ENCODE measurements at regions not wholly inside any gene's neighbourhood (a gene's known extent, or its start where the extent isn't known, plus 50 kb on each side); places are given as distances from the start of the nearest gene placed in this dataset.
"Not testable (repeated sequence)": the region's sequence is repeated elsewhere in the genome, so short reads cannot be mapped to it uniquely, and the experiment has no call there.

DNA sequence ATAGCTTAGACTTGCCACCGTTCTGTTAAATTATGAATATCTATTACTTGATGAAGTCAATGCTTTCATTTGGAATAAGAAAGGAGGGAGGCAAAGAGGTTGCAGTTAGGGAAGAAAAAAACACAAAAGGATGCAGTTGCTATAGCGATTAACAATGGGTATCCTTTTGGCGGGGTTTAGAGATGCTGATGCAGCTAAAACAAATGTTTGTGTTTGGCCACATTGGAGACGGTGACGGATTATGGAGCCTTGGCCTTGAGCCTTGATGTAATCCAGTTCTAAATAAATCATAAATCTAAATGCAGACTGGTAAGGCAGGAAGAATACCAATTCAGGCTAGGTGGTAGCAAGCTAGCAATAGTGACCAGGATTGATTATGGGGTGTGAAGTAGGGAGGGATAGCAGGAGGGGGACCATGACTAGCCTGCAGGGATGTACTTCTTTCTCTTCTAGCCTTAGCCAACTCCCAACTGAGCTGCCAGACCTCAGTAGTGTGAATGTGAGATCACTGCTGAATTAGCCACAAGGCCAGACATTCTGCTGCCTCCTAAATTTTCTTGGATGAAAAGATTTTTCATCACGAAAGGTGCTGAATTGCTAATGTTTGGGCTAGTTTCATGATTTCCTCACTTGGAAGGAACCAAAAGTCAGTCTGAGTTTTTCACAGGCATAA, 160.3 kb downstream of the TLR4 start:
- no peak for DNase-seq

DNA sequence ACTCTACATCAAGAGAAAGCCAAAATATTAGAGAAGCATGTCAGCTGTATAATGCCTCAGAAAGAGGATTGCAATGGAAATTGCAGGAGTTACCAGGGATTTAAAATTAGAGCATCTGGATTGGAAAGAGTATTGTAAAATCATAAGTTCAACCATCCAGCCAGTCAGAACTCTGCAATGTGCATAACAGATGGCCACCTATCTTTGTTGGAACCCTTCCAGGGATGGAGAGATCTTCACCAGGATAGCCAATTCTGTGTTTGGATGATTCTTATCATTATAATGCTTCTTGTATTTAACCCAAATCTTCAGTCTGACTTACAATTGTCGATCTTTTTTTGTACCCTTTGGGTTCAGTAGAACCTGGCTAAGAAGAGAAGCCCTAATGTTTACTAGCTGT, 164.4 kb downstream of the TLR4 start:
- no peak for DNase-seq

DNA sequence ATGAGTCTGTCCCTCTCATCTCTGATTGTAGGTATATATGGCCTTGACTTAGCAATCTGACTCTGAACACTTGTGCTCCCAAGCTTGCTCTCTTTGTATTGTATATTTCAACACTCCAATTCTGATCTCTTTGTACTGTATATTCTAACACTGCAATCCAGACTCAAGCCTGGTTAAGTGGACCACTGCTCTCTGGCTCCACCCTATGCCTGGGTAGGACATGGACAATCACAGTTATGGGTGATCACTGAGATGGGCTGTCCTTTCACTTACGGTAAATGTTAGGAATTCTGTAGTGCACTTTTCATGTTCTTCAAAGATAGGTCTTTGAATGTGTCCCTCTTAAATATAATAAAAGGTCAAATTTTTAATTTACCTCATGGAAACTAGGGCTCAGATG, 165.1 kb downstream of the TLR4 start:
- no peak for DNase-seq

DNA sequence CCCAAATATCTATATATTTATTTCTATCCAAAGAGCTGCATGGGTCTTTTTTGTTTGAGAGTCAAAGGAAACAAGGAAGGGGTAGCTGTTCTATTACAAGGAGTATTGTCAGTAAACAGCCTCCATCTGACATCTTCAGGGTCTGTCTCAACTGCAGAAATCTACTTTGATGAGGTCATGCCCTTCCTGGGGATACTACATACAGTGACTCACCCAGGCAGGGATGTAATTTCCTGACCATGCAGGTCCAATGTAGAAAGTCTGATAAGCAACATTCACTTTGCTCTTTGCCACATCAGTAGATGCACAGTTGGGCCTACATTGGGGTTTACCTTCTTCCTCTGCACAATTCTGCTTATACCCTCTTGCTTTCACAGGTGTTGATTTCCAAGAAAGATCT, 165.5 kb downstream of the TLR4 start:
- DNase-seq, result no peak

DNA sequence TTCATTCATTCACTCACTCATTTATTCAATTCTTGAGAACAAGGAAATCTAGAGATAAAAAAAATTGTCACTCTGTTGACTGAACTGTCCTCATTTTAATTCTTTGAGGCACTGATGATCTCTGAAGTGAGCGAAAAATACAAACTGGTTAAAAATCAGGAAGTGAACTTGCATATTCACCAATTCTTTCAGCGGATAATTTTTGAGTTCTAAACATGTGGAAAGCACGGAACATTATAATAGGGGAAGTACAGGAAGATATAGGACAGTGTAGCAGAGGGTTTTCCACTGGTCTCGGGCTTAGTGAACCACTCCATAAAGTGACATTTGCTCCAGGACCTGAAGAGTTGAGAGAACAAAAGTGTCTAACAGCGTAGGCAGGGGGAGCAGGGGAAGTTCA, 169.5 kb downstream of the TLR4 start:
- DNase-seq, result no peak

DNA sequence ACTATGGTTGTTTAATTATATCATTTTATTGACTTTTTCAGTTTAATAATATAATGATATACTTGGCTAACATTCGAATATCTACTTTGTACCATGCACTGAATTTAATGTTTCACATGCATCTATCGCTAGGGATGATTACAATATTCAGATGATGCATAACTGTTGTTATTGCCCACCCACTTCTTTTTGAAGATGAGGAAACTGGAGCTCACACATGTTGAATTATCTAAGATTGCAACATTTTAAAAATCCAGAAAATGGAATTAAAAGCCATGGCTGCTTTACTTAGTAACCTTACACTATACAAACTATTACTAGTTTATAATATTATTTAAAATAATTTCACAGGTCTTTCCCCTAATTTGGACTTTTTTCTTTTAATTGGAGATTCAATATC, 171.7 kb downstream of the TLR4 start:
- no peak for DNase-seq

DNA sequence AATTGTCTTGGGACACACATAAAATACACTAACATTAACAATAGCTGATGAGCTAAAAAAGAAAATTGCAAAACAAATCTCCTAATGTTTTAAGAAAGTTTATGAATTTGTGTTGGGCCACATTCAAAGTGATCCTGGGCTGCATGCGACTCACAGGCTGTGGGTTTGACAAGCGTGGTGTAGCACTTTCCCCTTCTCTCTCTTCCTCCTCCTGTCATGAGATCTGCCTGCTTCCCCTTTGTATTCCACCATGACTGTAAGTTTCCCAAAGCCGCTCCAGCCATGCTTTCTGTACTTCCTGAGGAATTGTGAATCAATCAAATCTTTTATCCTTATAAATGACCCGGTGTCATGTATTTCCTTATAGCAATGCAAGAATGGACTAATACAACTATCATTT, 178.0 kb downstream of the TLR4 start:
- DNase-seq, result no peak

DNA sequence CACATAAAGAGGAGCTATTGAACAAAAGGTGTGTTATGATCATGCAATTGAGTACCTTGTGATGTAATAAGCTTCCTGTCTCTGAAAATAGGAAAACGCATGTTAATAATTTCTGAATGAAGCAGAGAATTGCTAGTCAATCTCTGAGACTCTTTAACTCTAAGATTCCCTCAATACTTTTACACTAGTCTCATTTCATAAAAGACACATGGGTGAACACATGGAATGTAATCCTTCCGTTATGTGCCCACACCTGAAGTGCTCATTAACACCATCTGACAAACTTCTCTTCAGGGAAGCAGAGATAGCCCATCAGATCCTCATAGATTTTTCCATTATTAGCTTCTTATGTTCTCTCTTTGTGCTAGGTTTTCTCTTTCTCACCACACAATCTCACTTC, 182.4 kb downstream of the TLR4 start:
- no peak for DNase-seq

DNA sequence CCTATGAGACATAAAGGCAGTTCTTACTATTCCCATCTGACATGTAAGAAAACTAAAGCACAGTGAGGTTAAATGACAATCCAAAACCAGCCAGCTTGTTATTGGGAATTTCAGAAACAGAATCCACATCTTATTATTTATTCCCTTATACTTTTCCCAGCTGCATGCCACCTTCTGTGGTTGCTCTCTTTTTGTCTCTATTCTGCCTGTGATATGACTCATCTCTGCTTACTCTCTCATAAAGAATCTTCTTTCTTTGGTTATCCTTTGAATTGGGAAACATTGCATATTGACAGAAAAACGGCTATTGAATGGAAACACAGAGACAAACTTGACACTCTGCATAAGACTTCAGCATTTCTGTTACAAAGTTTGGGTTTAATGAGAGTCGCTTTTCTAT, 183.2 kb downstream of the TLR4 start:
- DNase-seq, result no peak

DNA sequence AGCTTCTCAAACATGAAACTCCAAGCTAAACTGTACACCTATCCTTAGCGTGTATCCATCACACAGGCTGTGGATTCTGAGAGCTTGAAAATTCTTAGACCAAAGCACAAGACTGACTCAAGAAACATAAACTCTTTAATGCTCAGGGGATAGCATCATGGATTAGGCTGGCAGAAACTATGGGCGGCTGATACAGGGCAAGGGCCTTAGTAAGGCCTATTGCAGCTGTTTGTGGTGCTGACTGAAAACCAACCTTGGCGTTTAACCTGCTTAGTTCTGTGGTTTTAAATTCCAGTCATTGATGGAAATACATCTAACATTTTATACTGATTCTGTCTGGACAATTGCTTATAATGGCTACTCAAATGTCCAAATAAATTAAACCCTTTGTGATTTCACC, 183.7 kb downstream of the TLR4 start:
- no peak for DNase-seq

DNA sequence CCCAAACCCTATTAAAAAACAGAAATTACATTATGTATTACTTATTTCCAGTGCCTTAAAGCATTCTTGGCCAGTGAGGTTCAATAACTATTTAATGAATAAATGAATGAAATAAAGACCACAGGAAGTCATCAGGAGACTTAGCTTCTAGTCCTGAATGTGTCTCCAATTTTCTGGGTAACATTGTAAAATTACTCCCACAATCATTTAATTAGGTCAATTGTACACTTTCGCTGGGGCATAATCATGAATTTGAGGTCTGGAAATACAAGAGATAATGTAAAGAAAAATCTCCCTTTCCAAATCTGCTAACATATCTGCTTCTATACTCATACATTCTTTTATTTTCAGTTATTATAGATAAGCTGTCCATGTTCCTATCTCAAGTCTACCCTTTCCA, 199.2 kb downstream of the TLR4 start:
- no peak for DNase-seq

DNA sequence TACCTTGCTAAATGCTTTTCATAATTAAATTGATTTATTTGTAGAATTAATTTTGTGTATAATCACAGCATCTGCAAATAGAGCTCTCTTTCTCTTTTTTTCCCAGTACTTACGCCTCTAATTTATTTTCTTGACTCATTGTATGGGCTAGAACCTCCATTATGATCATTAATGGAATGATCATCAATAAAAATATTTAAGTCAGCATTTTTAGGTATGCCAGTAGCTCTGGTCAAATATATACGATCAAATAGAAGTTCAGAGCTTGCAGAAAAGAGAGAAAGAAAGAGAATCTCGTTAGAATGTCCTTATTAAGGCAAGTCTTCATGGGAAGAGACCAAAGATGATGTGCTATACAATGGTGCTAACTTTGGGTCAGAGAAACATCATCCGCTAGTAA, 202.6 kb downstream of the TLR4 start:
- DNase-seq, result no peak

DNA sequence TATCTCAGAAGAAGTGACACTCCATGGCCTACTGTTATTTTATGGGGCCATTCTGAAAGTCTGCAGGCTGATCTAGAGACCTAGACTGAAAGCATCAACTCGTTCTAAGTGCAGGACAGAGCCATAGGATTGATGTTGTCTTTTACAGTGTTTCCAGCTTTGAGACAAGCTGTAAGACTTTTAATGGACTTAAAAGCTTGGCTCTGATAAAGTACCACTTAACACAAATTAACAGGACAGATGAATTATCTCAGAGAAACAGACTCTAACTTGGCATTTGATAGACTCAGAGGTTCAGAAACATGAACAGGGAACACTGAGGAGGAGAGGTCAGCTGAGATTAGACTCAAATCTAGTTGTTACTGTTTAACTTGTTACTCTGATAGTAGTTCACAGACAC, 203.2 kb downstream of the TLR4 start:
- DNase-seq, result no peak

DNA sequence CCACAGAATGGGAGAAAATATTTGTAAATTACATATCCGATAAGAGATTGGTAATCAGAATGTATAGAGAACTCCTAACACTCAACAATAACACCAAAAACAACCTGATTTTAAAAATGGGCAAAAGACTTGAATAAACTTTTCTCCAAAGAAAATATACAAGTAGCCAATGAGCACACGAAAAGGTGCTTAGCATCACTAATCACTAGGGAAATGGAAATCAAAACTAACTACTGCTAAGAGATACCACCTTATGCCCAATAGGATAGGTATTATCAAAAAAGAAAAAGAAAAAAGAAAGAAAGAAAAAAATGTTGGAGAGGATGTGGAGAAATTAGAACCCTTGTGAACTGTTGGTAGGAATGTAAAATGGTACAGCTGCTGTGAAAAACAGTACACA, 212.1 kb downstream of the TLR4 start:
- DNase-seq, result no peak

DNA sequence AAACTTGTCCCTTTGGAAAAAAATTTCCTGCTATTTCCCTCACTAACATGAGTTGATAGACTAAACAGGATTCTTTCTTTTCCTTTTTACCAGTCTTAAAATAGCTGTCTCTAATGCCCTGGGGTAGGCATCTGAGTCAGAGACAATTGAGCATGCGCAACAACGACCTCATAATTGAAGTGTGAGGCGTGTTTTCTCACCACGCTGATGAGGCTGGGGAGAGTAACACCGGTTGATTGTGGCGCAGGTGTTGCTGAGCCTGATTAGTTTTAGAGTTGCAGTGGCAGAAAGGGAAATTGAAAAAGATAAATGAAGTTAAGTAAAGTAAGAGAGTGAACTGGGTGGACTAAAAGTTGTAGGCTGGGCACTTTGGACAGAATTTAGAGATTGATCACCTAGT, 213.7 kb downstream of the TLR4 start:
- no peak for DNase-seq

DNA sequence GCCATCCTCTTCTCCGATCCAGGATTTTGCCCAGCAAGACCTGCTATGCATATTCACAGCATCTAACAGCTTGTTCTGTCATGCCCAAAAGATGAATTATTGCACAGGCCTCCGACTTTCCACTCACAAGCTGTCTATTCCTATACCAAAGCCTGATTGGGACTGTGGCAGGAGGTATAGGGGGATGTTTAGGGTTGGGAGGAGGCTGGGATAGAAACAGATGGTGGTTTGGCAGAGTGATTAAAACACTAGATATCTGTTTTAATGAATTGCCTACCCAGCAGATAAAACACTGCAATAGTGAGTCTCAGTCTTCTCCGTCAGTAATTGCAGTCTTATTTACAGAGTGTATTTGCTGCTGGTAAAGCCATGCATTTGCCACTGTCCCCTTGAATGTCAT, 215.3 kb downstream of the TLR4 start:
- DNase-seq, result no peak

DNA sequence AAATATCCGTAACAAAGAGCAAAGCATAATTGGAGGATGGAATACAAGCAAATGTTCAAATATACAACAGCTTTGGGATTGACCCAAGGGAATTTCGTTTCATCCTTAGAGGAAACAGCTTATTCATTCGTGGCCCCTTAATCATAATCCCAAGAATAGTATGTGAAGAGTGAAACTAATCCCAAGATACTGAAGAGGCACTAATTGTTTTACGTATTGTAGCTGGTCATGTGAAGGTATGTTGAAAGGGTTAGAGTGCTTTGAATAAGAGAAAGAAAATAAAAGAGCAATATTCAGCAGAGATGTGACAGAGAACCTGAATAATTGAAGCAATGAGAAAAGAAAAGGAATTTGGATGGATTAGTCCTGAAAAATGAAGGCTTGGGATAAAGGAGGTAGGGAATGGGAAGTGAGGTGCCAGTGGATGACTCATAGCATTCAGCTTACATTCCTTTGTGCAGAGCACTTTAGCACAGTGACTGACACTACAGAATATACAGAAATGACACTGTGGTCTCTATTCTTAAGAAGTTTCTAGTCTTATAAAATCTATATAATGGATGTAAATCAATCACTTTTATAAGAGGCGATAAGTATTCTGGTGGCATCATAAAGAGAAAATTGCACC, 221.9 kb downstream of the TLR4 start:
- peak; percentile 18 for DNase-seq

DNA sequence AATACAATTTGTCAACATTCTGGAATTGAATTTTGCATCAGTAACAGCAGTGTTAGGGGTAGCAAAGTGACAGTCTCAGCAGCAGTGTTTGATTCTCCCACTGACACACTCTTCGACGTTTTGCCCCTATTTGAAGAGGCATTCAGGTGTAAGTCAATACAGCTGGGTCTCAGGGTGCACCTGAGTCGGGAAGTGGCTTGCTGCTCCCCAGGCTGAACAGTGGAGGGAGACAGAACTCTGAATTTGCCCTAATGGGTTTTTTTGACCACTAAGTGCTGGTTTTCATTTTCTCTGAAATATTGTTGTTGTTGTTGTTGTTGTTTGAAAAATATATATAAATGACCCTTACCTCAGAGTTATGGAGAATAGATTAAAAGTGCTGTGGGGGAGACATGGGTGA, 223.2 kb downstream of the TLR4 start:
- DNase-seq, result no peak

DNA sequence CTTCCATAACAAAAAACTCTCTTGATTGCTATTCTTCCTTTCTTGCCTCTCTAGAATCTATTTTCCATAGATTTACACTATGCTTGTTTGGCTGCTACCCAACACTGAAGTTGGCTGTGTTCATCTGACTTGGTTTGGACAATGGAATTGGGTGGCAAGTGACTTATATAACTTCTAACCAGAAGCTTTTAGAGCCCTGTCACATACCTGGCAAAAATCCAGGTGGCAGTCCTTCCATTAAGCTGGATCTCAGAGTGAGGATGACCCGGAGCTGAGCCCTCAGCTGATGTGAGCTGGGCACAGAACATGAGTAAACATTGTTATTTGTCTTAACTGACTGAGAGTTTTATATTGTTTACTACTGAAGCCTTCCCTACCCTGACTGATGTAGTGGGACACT, 225.7 kb downstream of the TLR4 start:
- DNase-seq, result peak; percentile 16

DNA sequence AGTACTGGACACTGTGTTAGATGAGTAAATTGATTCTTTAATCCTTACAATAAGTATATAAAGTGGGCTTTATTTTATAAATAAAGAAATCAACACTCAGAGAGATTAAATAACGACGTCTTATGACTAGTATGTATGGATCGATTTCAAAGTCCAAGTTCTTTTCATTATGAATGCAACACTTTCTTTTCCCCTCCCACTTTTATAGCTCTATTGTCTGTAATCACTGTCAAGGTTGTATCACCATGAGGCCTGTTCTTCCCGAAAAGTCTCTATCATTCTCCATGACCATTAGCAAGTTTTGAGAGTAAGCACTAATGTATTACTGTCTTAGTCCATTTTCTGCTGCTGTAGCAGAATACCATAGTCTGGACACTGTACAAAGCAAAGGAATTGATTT, 228.4 kb downstream of the TLR4 start:
- DNase-seq, result no peak

DNA sequence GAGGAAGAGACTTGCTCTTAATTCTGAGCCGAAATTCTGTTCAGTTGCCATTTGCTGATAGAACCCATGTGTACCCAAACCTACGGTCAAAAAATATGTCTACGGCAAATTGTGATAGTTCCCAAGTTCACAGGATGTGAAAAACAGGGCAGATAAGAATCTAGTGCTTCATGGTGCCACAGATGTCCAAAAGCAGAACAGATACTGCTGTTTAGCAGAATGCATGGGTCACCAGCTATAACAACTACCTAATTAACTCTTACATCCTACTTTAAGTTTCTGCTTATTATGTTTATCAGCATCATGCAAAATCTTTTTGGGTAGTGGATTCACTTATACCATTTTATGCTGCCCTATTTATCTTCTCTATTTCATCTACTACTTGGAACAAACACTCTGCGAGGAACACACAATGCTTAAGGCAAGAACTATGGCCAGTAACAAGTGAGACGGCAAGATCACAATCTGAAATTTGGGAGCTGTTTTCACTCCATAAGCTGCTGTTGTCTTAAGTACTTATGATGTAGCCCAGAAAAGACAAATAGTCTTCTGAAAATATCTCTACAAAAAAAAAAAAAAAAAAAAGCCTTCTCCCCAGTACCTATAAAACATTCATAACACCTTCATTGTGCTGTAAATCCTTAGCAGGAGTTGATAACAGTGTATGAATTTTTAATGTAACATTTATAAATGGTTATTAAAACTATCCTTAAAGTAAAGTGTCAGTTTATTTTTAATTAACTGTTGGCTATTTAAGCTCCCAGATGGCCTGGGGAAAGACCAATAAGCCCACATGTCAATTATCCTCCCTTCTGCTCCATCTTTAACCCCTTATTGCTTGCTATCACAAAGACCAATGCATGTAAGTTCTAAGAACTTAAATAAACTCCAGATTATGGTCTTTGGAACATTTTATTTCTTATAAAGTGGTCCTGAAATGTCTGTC, 232.3 kb downstream of the TLR4 start:
- DNase-seq, result no peak

DNA sequence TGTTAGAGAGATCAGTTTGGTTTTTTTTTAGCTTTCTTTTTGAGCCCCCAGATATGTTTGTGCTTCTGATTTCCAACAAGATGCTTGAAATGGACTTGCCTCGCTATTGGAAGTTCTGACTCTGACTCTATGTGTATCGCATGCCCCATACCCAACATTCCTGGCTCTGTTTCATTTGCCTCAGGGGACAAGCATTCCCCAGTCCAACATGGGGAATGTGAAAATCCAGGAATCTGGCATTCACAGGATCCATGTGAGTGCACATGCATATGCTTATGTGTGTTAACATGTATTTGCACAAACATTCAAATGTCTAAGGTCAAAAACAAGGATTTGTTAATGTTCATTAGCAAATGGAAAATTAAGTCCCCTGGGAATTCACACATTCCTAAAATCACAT, 233.9 kb downstream of the TLR4 start:
- peak; percentile 5 for DNase-seq

DNA sequence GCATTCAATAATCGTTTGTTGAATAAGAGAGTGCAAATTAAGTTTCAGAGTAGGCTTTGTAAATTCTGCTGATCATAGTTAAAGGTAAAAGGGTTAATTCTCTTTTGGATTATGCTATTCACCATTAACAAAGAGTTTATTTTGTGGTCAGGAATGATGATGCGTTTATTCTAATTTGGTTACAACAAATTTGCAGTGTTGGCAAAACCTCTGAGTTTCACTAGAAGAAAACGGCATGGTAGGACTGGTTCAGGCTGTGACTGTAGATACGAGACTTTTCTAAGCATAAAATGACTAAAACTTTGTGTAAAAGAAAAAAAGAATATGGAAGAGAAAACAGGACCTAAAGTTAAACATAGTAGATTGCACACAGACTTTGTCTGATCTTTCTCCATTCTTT, 234.7 kb downstream of the TLR4 start:
- DNase-seq, result no peak

DNA sequence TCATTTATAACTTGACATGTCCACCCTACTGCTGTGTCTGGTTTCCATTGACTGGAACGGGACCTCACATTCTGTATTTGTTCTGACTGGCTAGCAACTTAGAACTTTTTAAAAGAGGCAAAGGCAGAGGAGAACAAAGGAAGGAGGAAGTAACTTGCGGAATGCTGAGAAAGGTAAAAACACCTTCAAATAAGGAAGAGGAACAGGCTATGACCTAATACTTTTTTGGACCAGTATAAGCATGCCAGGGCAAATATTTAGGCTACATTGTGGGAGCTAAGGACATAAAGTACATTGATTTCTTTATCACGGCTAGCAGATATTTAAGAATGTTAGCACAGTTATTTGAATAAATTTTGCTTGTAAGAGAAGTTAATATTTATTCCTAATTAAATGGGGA, 240.5 kb downstream of the TLR4 start:
- DNase-seq, result not testable (repeated sequence)
